ENCODE measurements at regions not wholly inside any gene's neighbourhood (a gene's known extent, or its start where the extent isn't known, plus 50 kb on each side); places are given as distances from the start of the nearest gene placed in this dataset.

- TF ChIP-seq CTCF (IDR thresholded peaks at IDR 0.05; ENCODE audit: low read depth, low read length, poor library complexity, severe bottlenecking) (no peak), EZH2phosphoT487 (IDR thresholded peaks at IDR 0.05; ENCODE audit: borderline replicate concordance, low read length) (no peak)
These were observed 60.5 kb upstream of the VGLL2 start for GRCh38 chr6:117204903-117205302.
